ENCODE measurements at regions not wholly inside any gene's neighbourhood (a gene's known extent, or its start where the extent isn't known, plus 50 kb on each side); places are given as distances from the start of the nearest gene placed in this dataset.
A peak's percentile ranks its signal among the peaks of the same experiment; 100 is the strongest.

GRCh38 chr3:74009961-74010844 is 385.5 kb upstream of the PDZRN3 start:
- no peaks in the 10 kb centered on the region for H3K9me3 ChIP-seq (ENCODE audit: low read depth)
- no peak overlapping the region for H3K9ac ChIP-seq
- in situ Hi-C loops (cut with MboI): no loop called here
- no peak for TF ChIP-seq EZH2 (IDR thresholded peaks at IDR 0.05; ENCODE audit: insufficient read depth, poor library complexity, severe bottlenecking)
- no peak for TF ChIP-seq EZH2phosphoT487 (IDR thresholded peaks at IDR 0.05; ENCODE audit: insufficient read depth, low read depth)
- no peaks in the 10 kb centered on the region for H3K4me1 ChIP-seq (ENCODE audit: insufficient read depth)
- H4K20me1 ChIP-seq (ENCODE audit: insufficient read depth): no peaks in the 10 kb centered on the region
- no peaks in the 10 kb centered on the region for H3K9me2 ChIP-seq (ENCODE audit: insufficient read depth)
- no peak overlapping the region for H3K4me3 ChIP-seq
- WGBS, 2 experiments (ENCODE audit: low coverage in 1 of 2, low lambda C conversion rate in 2 of 2, missing lambda C conversion rate in 2 of 2): 20 to 25% methylated on average over 4 of the region's 4 CpGs
- no peak overlapping the region for H2AFZ ChIP-seq
- H3K27ac ChIP-seq: no peak overlapping the region
- H3K36me3 ChIP-seq (ENCODE audit: low read depth): no peaks in the 10 kb centered on the region
- peaks cover 5% of the 10 kb centered on the region; the same call in 1 of the 2 replicates for H3K27me3 ChIP-seq (replicated peaks; ENCODE audit: insufficient read depth)
- H3K79me2 ChIP-seq (ENCODE audit: insufficient read depth): no peaks in the 10 kb centered on the region
- H3F3A ChIP-seq (ENCODE audit: insufficient read depth): no peaks in the 10 kb centered on the region
- no peak overlapping the region for H3K4me2 ChIP-seq (ENCODE audit: unreplicated experiment)
- DNase-seq: no peak

- H3K36me3 ChIP-seq (ENCODE audit: low read depth): no peaks in the 10 kb centered on the region
- no peak for DNase-seq
Measured at GRCh38 chr3:74004386-74004785, 379.6 kb upstream of the PDZRN3 start.

DNA sequence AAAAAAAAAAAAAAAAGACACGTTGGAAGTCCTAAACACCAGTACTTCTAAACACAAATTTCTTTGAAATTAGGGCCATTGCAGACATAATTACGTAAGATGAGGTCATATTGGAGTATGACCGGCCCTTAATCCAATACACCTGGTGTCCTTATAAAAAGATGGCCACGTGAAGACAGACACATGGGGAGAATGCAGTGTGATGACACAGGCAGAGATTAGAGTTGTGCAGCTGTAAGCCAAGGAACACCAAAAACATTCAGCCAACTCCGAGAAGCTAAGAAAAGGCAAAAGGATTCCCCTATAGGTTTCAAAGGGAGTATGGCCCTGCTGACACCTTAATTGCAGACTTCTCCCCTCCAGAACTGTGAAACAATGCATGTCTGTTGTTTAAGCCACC is 379.0 kb upstream of the PDZRN3 start:
- H2AFZ ChIP-seq: no peak overlapping the region
- no peaks in the 10 kb centered on the region for H3K9me3 ChIP-seq (ENCODE audit: low read depth)
- no peak overlapping the region for H3K4me3 ChIP-seq
- 25 to 30% methylated on average over 5 of the region's 5 CpGs for WGBS, 2 experiments (ENCODE audit: low coverage in 1 of 2, low lambda C conversion rate in 2 of 2, missing lambda C conversion rate in 2 of 2)
- H3K27me3 ChIP-seq (replicated peaks; ENCODE audit: insufficient read depth): no peaks in the 10 kb centered on the region
- no peaks in the 10 kb centered on the region for H4K20me1 ChIP-seq (ENCODE audit: insufficient read depth)
- H3K4me1 ChIP-seq (ENCODE audit: insufficient read depth): peaks cover 17% of the 10 kb centered on the region
- H3K79me2 ChIP-seq (ENCODE audit: insufficient read depth): no peaks in the 10 kb centered on the region
- no peak for DNase-seq
- no peak overlapping the region for H3K9ac ChIP-seq
- no peaks in the 10 kb centered on the region for H3K9me2 ChIP-seq (ENCODE audit: insufficient read depth)
- TF ChIP-seq EZH2 (IDR thresholded peaks at IDR 0.05; ENCODE audit: insufficient read depth, poor library complexity, severe bottlenecking): no peak
- TF ChIP-seq EZH2phosphoT487 (IDR thresholded peaks at IDR 0.05; ENCODE audit: insufficient read depth, low read depth): no peak
- H3K27ac ChIP-seq: no peak overlapping the region
- no peaks in the 10 kb centered on the region for H3K36me3 ChIP-seq (ENCODE audit: low read depth)
- no peak overlapping the region for H3K4me2 ChIP-seq (ENCODE audit: unreplicated experiment)
- in situ Hi-C loops (cut with MboI): no loop called here
- no peaks in the 10 kb centered on the region for H3F3A ChIP-seq (ENCODE audit: insufficient read depth)

More at GRCh38 chr3:74004386-74004785, 379.6 kb upstream of the PDZRN3 start:
- H3K4me2 ChIP-seq (ENCODE audit: unreplicated experiment): no peak overlapping the region
- 10 to 18% methylated on average over 3 of the region's 3 CpGs for WGBS, 2 experiments (ENCODE audit: low coverage in 1 of 2, low lambda C conversion rate in 2 of 2, missing lambda C conversion rate in 2 of 2)
- no peaks in the 10 kb centered on the region for H3K9me2 ChIP-seq (ENCODE audit: insufficient read depth)
- no peak overlapping the region for H3K9ac ChIP-seq
- peaks cover 17% of the 10 kb centered on the region for H3K4me1 ChIP-seq (ENCODE audit: insufficient read depth)
- H3F3A ChIP-seq (ENCODE audit: insufficient read depth): no peaks in the 10 kb centered on the region
- H3K9me3 ChIP-seq (ENCODE audit: low read depth): no peaks in the 10 kb centered on the region
- H3K4me3 ChIP-seq: no peak overlapping the region
- no peaks in the 10 kb centered on the region for H3K79me2 ChIP-seq (ENCODE audit: insufficient read depth)
- TF ChIP-seq EZH2 (IDR thresholded peaks at IDR 0.05; ENCODE audit: insufficient read depth, poor library complexity, severe bottlenecking): no peak
- TF ChIP-seq EZH2phosphoT487 (IDR thresholded peaks at IDR 0.05; ENCODE audit: insufficient read depth, low read depth): no peak
- H3K27ac ChIP-seq: no peak overlapping the region
- no peak overlapping the region for H2AFZ ChIP-seq
- in situ Hi-C loops (cut with MboI): no loop called here
- H3K27me3 ChIP-seq (replicated peaks; ENCODE audit: insufficient read depth): no peaks in the 10 kb centered on the region
- H4K20me1 ChIP-seq (ENCODE audit: insufficient read depth): no peaks in the 10 kb centered on the region

DNA sequence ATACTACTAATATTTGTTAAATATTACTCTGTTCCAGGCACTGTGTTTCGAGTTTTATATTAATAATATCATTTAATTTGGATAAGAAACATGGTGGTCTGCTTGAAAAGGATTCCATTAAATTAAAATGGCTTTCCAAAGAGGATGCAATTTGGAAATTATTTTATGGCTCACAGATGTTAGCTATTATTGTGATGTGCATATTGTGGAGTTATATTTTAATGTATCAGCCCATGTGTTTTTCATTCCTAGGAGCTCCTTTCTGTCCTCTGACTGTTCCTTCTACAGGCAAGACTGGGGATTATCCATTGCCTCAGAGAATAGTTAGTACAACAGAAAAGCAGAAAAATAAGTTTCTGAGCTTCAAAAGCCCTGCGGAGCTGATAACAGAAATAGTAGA is 376.7 kb upstream of the PDZRN3 start:
- no peak overlapping the region for H3K4me3 ChIP-seq
- WGBS, 2 experiments (ENCODE audit: low coverage in 1 of 2, low lambda C conversion rate in 2 of 2, missing lambda C conversion rate in 2 of 2): 11 to 14% methylated on average over 2 of the region's 2 CpGs
- no peaks in the 10 kb centered on the region for H4K20me1 ChIP-seq (ENCODE audit: insufficient read depth)
- no peak overlapping the region for H3K9ac ChIP-seq
- no peak overlapping the region for H2AFZ ChIP-seq
- no peaks in the 10 kb centered on the region for H3F3A ChIP-seq (ENCODE audit: insufficient read depth)
- in situ Hi-C loops (cut with MboI): no loop called here
- H3K27ac ChIP-seq: no peak overlapping the region
- H3K79me2 ChIP-seq (ENCODE audit: insufficient read depth): no peaks in the 10 kb centered on the region
- peaks cover 17% of the 10 kb centered on the region for H3K4me1 ChIP-seq (ENCODE audit: insufficient read depth)
- peak; percentile 11 for DNase-seq
- no peaks in the 10 kb centered on the region for H3K9me3 ChIP-seq (ENCODE audit: low read depth)
- no peak overlapping the region for H3K4me2 ChIP-seq (ENCODE audit: unreplicated experiment)
- H3K9me2 ChIP-seq (ENCODE audit: insufficient read depth): no peaks in the 10 kb centered on the region
- H3K36me3 ChIP-seq (ENCODE audit: low read depth): no peaks in the 10 kb centered on the region
- TF ChIP-seq EZH2phosphoT487 (IDR thresholded peaks at IDR 0.05; ENCODE audit: insufficient read depth, low read depth): no peak
- no peak for TF ChIP-seq EZH2 (IDR thresholded peaks at IDR 0.05; ENCODE audit: insufficient read depth, poor library complexity, severe bottlenecking)
- no peaks in the 10 kb centered on the region for H3K27me3 ChIP-seq (replicated peaks; ENCODE audit: insufficient read depth)

Measured in GM23248 (cell line).